ENCODE measurements at regions not wholly inside any gene's neighbourhood (a gene's known extent, or its start where the extent isn't known, plus 50 kb on each side); places are given as distances from the start of the nearest gene placed in this dataset.

- Histone ChIP-seq H3K4me3 (ENCODE audit: low read depth, low read length, poor library complexity, severe bottlenecking) (no peak overlapping the region), H3K36me3 (ENCODE audit: insufficient read depth, low read length, poor library complexity, severe bottlenecking) (no peaks in the 10 kb centered on the region), H3K27me3 (replicated peaks; ENCODE audit: insufficient read depth, low read depth, low read length, poor library complexity) (no peaks in the 10 kb centered on the region), H3K9me3 (ENCODE audit: low read depth, low read length, poor library complexity, severe bottlenecking) (no peaks in the 10 kb centered on the region), H3K27ac (ENCODE audit: low read depth, low read length, poor library complexity, severe bottlenecking) (no peak overlapping the region), H3K4me1 (ENCODE audit: insufficient read depth, low read length, poor library complexity, severe bottlenecking) (peaks cover 6% of the 10 kb centered on the region)
- DNase-seq (ENCODE audit: low spot score), result no peak
- BruUV-seq (replicated peaks), result no TSS peak
- intact Hi-C loops (cut with micrococcal nuclease; ENCODE audit: unreplicated experiment), result no loop called here
- POLR2A ChIA-PET (ENCODE audit: low non-redundant PET), result no interaction called here
- CTCF ChIA-PET, result no interaction called here
- TF ChIP-seq EZH2 (IDR thresholded peaks at IDR 0.05; ENCODE audit: borderline replicate concordance, low read depth, low read length, poor library complexity, severe bottlenecking), result no peak
- TF ChIP-seq CTCF (conservative IDR thresholded peaks at IDR 0.05; ENCODE audit: low read depth, low read length), result no peak
Observed at GRCh38 chr12:65634061-65634460, 190.2 kb upstream of the HMGA2 start.

GRCh38 chr12:65634626-65635331, 189.5 kb upstream of the HMGA2 start:
- intact Hi-C loops (cut with micrococcal nuclease; ENCODE audit: unreplicated experiment), result no loop called here
- no TSS peak for BruUV-seq (replicated peaks)
- no peak overlapping the region for H3K4me3 ChIP-seq (ENCODE audit: low read depth, low read length, poor library complexity, severe bottlenecking)
- no peaks in the 10 kb centered on the region for H3K9me3 ChIP-seq (ENCODE audit: low read depth, low read length, poor library complexity, severe bottlenecking)
- peaks cover 6% of the 10 kb centered on the region for H3K4me1 ChIP-seq (ENCODE audit: insufficient read depth, low read length, poor library complexity, severe bottlenecking)
- no peaks in the 10 kb centered on the region for H3K27me3 ChIP-seq (replicated peaks; ENCODE audit: insufficient read depth, low read depth, low read length, poor library complexity)
- ChIA-PET POLR2A (ENCODE audit: low non-redundant PET) (no interaction called here), CTCF (no interaction called here)
- no peaks in the 10 kb centered on the region for H3K36me3 ChIP-seq (ENCODE audit: insufficient read depth, low read length, poor library complexity, severe bottlenecking)
- H3K27ac ChIP-seq (ENCODE audit: low read depth, low read length, poor library complexity, severe bottlenecking), result no peak overlapping the region
- TF ChIP-seq EZH2 (IDR thresholded peaks at IDR 0.05; ENCODE audit: borderline replicate concordance, low read depth, low read length, poor library complexity, severe bottlenecking), result no peak
- no peak for DNase-seq (ENCODE audit: low spot score)

GRCh38 chr12:65636436-65636835, 187.8 kb upstream of the HMGA2 start:
- no peak for DNase-seq (ENCODE audit: low spot score)
- Histone ChIP-seq H3K27me3 (replicated peaks; ENCODE audit: insufficient read depth, low read depth, low read length, poor library complexity) (no peaks in the 10 kb centered on the region), H3K4me1 (ENCODE audit: insufficient read depth, low read length, poor library complexity, severe bottlenecking) (peaks cover 15% of the 10 kb centered on the region), H3K9me3 (ENCODE audit: low read depth, low read length, poor library complexity, severe bottlenecking) (no peaks in the 10 kb centered on the region), H3K36me3 (ENCODE audit: insufficient read depth, low read length, poor library complexity, severe bottlenecking) (no peaks in the 10 kb centered on the region), H3K4me3 (ENCODE audit: low read depth, low read length, poor library complexity, severe bottlenecking) (no peak overlapping the region), H3K27ac (ENCODE audit: low read depth, low read length, poor library complexity, severe bottlenecking) (no peak overlapping the region)
- POLR2A ChIA-PET (ENCODE audit: low non-redundant PET), result no interaction called here
- CTCF ChIA-PET, result no interaction called here
- TF ChIP-seq CTCF (conservative IDR thresholded peaks at IDR 0.05; ENCODE audit: low read depth, low read length), result no peak
- TF ChIP-seq EZH2 (IDR thresholded peaks at IDR 0.05; ENCODE audit: borderline replicate concordance, low read depth, low read length, poor library complexity, severe bottlenecking), result no peak
- intact Hi-C loops (cut with micrococcal nuclease; ENCODE audit: unreplicated experiment), result no loop called here
- no TSS peak for BruUV-seq (replicated peaks)

GRCh38 chr12:65637150-65637549, 187.1 kb upstream of the HMGA2 start:
- no peak for DNase-seq (ENCODE audit: low spot score)
- H3K27ac ChIP-seq (ENCODE audit: low read depth, low read length, poor library complexity, severe bottlenecking), result no peak overlapping the region
- H3K4me1 ChIP-seq (ENCODE audit: insufficient read depth, low read length, poor library complexity, severe bottlenecking), result peaks cover 15% of the 10 kb centered on the region
- H3K4me3 ChIP-seq (ENCODE audit: low read depth, low read length, poor library complexity, severe bottlenecking), result no peak overlapping the region
- H3K36me3 ChIP-seq (ENCODE audit: insufficient read depth, low read length, poor library complexity, severe bottlenecking), result no peaks in the 10 kb centered on the region
- POLR2A ChIA-PET (ENCODE audit: low non-redundant PET), result no interaction called here
- no TSS peak for BruUV-seq (replicated peaks)
- TF ChIP-seq CTCF (conservative IDR thresholded peaks at IDR 0.05; ENCODE audit: low read depth, low read length) (no peak), EZH2 (IDR thresholded peaks at IDR 0.05; ENCODE audit: borderline replicate concordance, low read depth, low read length, poor library complexity, severe bottlenecking) (no peak)
- CTCF ChIA-PET, result no interaction called here
- no peaks in the 10 kb centered on the region for H3K27me3 ChIP-seq (replicated peaks; ENCODE audit: insufficient read depth, low read depth, low read length, poor library complexity)
- no peaks in the 10 kb centered on the region for H3K9me3 ChIP-seq (ENCODE audit: low read depth, low read length, poor library complexity, severe bottlenecking)
- intact Hi-C loops (cut with micrococcal nuclease; ENCODE audit: unreplicated experiment), result no loop called here
